ENCODE measurements at regions not wholly inside any gene's neighbourhood (a gene's known extent, or its start where the extent isn't known, plus 50 kb on each side); places are given as distances from the start of the nearest gene placed in this dataset.

GRCh38 chr10:57186201-57186600 is 825.1 kb upstream of the ZWINT start:
- Histone ChIP-seq H3K9me1 (ENCODE audit: control insufficient read depth, extremely low read depth, insufficient read depth, low read length) (no peaks in the 10 kb centered on the region), H3K9me3 (ENCODE audit: control insufficient read depth, low read depth, low read length) (no peaks in the 10 kb centered on the region), H3K4me2 (ENCODE audit: control insufficient read depth, extremely low read depth, insufficient read depth, low read depth, low read length) (no peak overlapping the region), H3K4me1 (ENCODE audit: control insufficient read depth, extremely low read depth, insufficient read depth, low read length) (no peaks in the 10 kb centered on the region), H3K27ac (ENCODE audit: control insufficient read depth, insufficient read depth, low read length) (no peak overlapping the region), H3K36me3 (ENCODE audit: control insufficient read depth in 2 of 2, extremely low read depth in 1 of 2, insufficient read depth in 2 of 2, low read length in 2 of 2) (no peaks in the 10 kb centered on the region), H3K9ac (ENCODE audit: control insufficient read depth, extremely low read depth, insufficient read depth, low read length) (no peak overlapping the region), H4K20me1 (ENCODE audit: control insufficient read depth, extremely low read depth, insufficient read depth, low read length) (no peaks in the 10 kb centered on the region), H3K4me3 (ENCODE audit: control insufficient read depth in 2 of 3, extremely low read depth in 1 of 3, insufficient read depth in 2 of 3, low read depth in 1 of 3, low read length in 3 of 3) (no peak overlapping the region), H3K79me2 (ENCODE audit: control insufficient read depth, insufficient read depth, low read length) (no peaks in the 10 kb centered on the region), H3K27me3 (ENCODE audit: control insufficient read depth, extremely low read depth, insufficient read depth, low read length) (no peaks in the 10 kb centered on the region), H2AFZ (ENCODE audit: control insufficient read depth, low read length) (no peak overlapping the region)
- TF ChIP-seq, protein P1, sequence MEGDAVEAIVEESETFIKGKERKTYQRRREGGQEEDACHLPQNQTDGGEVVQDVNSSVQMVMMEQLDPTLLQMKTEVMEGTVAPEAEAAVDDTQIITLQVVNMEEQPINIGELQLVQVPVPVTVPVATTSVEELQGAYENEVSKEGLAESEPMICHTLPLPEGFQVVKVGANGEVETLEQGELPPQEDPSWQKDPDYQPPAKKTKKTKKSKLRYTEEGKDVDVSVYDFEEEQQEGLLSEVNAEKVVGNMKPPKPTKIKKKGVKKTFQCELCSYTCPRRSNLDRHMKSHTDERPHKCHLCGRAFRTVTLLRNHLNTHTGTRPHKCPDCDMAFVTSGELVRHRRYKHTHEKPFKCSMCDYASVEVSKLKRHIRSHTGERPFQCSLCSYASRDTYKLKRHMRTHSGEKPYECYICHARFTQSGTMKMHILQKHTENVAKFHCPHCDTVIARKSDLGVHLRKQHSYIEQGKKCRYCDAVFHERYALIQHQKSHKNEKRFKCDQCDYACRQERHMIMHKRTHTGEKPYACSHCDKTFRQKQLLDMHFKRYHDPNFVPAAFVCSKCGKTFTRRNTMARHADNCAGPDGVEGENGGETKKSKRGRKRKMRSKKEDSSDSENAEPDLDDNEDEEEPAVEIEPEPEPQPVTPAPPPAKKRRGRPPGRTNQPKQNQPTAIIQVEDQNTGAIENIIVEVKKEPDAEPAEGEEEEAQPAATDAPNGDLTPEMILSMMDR (optimal IDR thresholded peaks at IDR 0.05 in 1 of 3, IDR thresholded peaks at IDR 0.05 in 1 of 3, conservative IDR thresholded peaks at IDR 0.05 in 1 of 3; ENCODE audit: extremely low read depth in 1 of 3, insufficient read depth in 2 of 3, low read length in 3 of 3): no peak
- no peak for TF ChIP-seq EZH2 (IDR thresholded peaks at IDR 0.05; ENCODE audit: low read length)
- DNase-seq (ENCODE audit: low read depth, low spot score) (no peak), FAIRE-seq (no peak)
- dilution Hi-C loops (cut with MboI; ENCODE audit: extremely low pct_ligation_motif_present, low sequenced_read_pairs): no loop called here

- H4K20me1 ChIP-seq (ENCODE audit: control insufficient read depth, extremely low read depth, insufficient read depth, low read length): no peaks in the 10 kb centered on the region
- H3K4me3 ChIP-seq (ENCODE audit: control insufficient read depth in 2 of 3, extremely low read depth in 1 of 3, insufficient read depth in 2 of 3, low read depth in 1 of 3, low read length in 3 of 3): no peak overlapping the region
- H3K9me1 ChIP-seq (ENCODE audit: control insufficient read depth, extremely low read depth, insufficient read depth, low read length): no peaks in the 10 kb centered on the region
- DNase-seq (ENCODE audit: low read depth, low spot score): no peak
- dilution Hi-C loops (cut with MboI; ENCODE audit: extremely low pct_ligation_motif_present, low sequenced_read_pairs): no loop called here
- no peaks in the 10 kb centered on the region for H3K36me3 ChIP-seq (ENCODE audit: control insufficient read depth in 2 of 2, extremely low read depth in 1 of 2, insufficient read depth in 2 of 2, low read length in 2 of 2)
- no peaks in the 10 kb centered on the region for H3K9me3 ChIP-seq (ENCODE audit: control insufficient read depth, low read depth, low read length)
- TF ChIP-seq EZH2 (IDR thresholded peaks at IDR 0.05; ENCODE audit: low read length): no peak
- TF ChIP-seq, protein P1 (optimal IDR thresholded peaks at IDR 0.05 in 1 of 3, IDR thresholded peaks at IDR 0.05 in 1 of 3, conservative IDR thresholded peaks at IDR 0.05 in 1 of 3; ENCODE audit: extremely low read depth in 1 of 3, insufficient read depth in 2 of 3, low read length in 3 of 3): no peak
- H3K79me2 ChIP-seq (ENCODE audit: control insufficient read depth, insufficient read depth, low read length): no peaks in the 10 kb centered on the region
- no peaks in the 10 kb centered on the region for H3K4me1 ChIP-seq (ENCODE audit: control insufficient read depth, extremely low read depth, insufficient read depth, low read length)
- H2AFZ ChIP-seq (ENCODE audit: control insufficient read depth, low read length): no peak overlapping the region
- no peak for FAIRE-seq
- no peak overlapping the region for H3K9ac ChIP-seq (ENCODE audit: control insufficient read depth, extremely low read depth, insufficient read depth, low read length)
- no peaks in the 10 kb centered on the region for H3K27me3 ChIP-seq (ENCODE audit: control insufficient read depth, extremely low read depth, insufficient read depth, low read length)
- H3K27ac ChIP-seq (ENCODE audit: control insufficient read depth, insufficient read depth, low read length): no peak overlapping the region
- H3K4me2 ChIP-seq (ENCODE audit: control insufficient read depth, extremely low read depth, insufficient read depth, low read depth, low read length): no peak overlapping the region
Measured at GRCh38 chr10:57169597-57169996, 808.5 kb upstream of the ZWINT start.

All from keratinocyte (primary cell).